ENCODE measurements at regions not wholly inside any gene's neighbourhood (a gene's known extent, or its start where the extent isn't known, plus 50 kb on each side); places are given as distances from the start of the nearest gene placed in this dataset.

- Histone ChIP-seq H3K4me1 (no peaks in the 10 kb centered on the region), H3K27me3 (no peaks in the 10 kb centered on the region), H3K9me3 (no peaks in the 10 kb centered on the region), H3K27ac (no peak overlapping the region), H3K4me3 (no peak overlapping the region), H3K36me3 (no peaks in the 10 kb centered on the region)
- intact Hi-C loops (cut with DNase I; ENCODE audit: low total_unique reads), result no loop called here
- TF ChIP-seq CTCF (IDR thresholded peaks at IDR 0.05), result no peak
- no peak for TF ChIP-seq POLR2AphosphoS5 (IDR thresholded peaks at IDR 0.05)
- no peak for TF ChIP-seq POLR2A (IDR thresholded peaks at IDR 0.05)
- no peak for DNase-seq (ENCODE audit: low spot score in 2 of 2)
These were observed 93.5 kb downstream of the PUS7L start for GRCh38 chr12:43665091-43665490.

- intact Hi-C loops (cut with DNase I; ENCODE audit: low total_unique reads), result no loop called here
- H3K9me3 ChIP-seq, result no peaks in the 10 kb centered on the region
- no peaks in the 10 kb centered on the region for H3K36me3 ChIP-seq
- no peak overlapping the region for H3K4me3 ChIP-seq
- H3K27ac ChIP-seq, result no peak overlapping the region
- DNase-seq (ENCODE audit: low spot score in 2 of 2), result no peak
- TF ChIP-seq POLR2A (IDR thresholded peaks at IDR 0.05), result no peak
- TF ChIP-seq POLR2AphosphoS5 (IDR thresholded peaks at IDR 0.05), result no peak
- H3K4me1 ChIP-seq, result no peaks in the 10 kb centered on the region
- H3K27me3 ChIP-seq, result no peaks in the 10 kb centered on the region
These were observed 95.9 kb downstream of the PUS7L start for GRCh38 chr12:43662736-43663135.

- intact Hi-C loops (cut with DNase I; ENCODE audit: low total_unique reads), result no loop called here
- Histone ChIP-seq H3K36me3 (no peaks in the 10 kb centered on the region), H3K4me1 (no peaks in the 10 kb centered on the region), H3K9me3 (no peaks in the 10 kb centered on the region), H3K27ac (no peak overlapping the region), H3K27me3 (no peaks in the 10 kb centered on the region), H3K4me3 (no peak overlapping the region)
- no peak for DNase-seq (ENCODE audit: low spot score in 2 of 2)
- no peak for TF ChIP-seq POLR2A (IDR thresholded peaks at IDR 0.05)
- no peak for TF ChIP-seq POLR2AphosphoS5 (IDR thresholded peaks at IDR 0.05)
- TF ChIP-seq CTCF (IDR thresholded peaks at IDR 0.05), result no peak
These were observed 103.0 kb downstream of the PUS7L start for GRCh38 chr12:43655586-43655985.

GRCh38 chr12:43653917-43654316, 101.9 kb upstream of the ADAMTS20 start:
- TF ChIP-seq CTCF (IDR thresholded peaks at IDR 0.05), result no peak
- TF ChIP-seq POLR2AphosphoS5 (IDR thresholded peaks at IDR 0.05), result no peak
- TF ChIP-seq POLR2A (IDR thresholded peaks at IDR 0.05), result no peak
- Histone ChIP-seq H3K27ac (no peak overlapping the region), H3K27me3 (no peaks in the 10 kb centered on the region), H3K36me3 (no peaks in the 10 kb centered on the region), H3K4me1 (no peaks in the 10 kb centered on the region), H3K4me3 (no peak overlapping the region), H3K9me3 (no peaks in the 10 kb centered on the region)
- no peak for DNase-seq (ENCODE audit: low spot score in 2 of 2)
- intact Hi-C loops (cut with DNase I; ENCODE audit: low total_unique reads), result no loop called here

GRCh38 chr12:43653289-43653915, 101.4 kb upstream of the ADAMTS20 start:
- intact Hi-C loops (cut with DNase I; ENCODE audit: low total_unique reads), result no loop called here
- Histone ChIP-seq H3K36me3 (no peaks in the 10 kb centered on the region), H3K27me3 (no peaks in the 10 kb centered on the region), H3K27ac (no peak overlapping the region), H3K4me3 (no peak overlapping the region), H3K4me1 (no peaks in the 10 kb centered on the region), H3K9me3 (no peaks in the 10 kb centered on the region)
- TF ChIP-seq POLR2AphosphoS5 (IDR thresholded peaks at IDR 0.05) (no peak), CTCF (IDR thresholded peaks at IDR 0.05) (no peak), POLR2A (IDR thresholded peaks at IDR 0.05) (no peak)
- DNase-seq (ENCODE audit: low spot score in 2 of 2), result no peak

Data from breast epithelium (tissue), 4 donors.